HepG2 (cell line): ENCODE measurements at regions not wholly inside any gene's neighbourhood (a gene's known extent, or its start where the extent isn't known, plus 50 kb on each side); places are given as distances from the start of the nearest gene placed in this dataset.

ENCODE experiments used
- CC2D1A ChIP-seq: sonication (generic); formaldehyde crosslinking; IDR thresholded peaks from 2 replicates; pipeline ENCODE4 v1.8.1; 2023; ENCODE audit warnings: mild to moderate bottlenecking, missing genetic modification reagents
- FOXA3 ChIP-seq: IDR thresholded peaks from 2 replicates; pipeline ENCODE4 v1.6.1; 2016; ENCODE audit warnings: missing genetic modification reagents, missing compliant biosample characterization
- KAT8 ChIP-seq: IDR thresholded peaks from 2 replicates; pipeline ENCODE4 v1.6.1; 2016; ENCODE audit warnings: missing genetic modification reagents, missing compliant biosample characterization
- KDM1A ChIP-seq: IDR thresholded peaks from 2 replicates; pipeline ENCODE4 v1.6.1; 2016; ENCODE audit warnings: missing compliant biosample characterization
- KDM2A ChIP-seq: sonication (generic); formaldehyde crosslinking; IDR thresholded peaks from 2 replicates; pipeline ENCODE4 v1.4.0; 2020; ENCODE audit warnings: low read depth, missing genetic modification reagents, borderline replicate concordance
- KDM6A ChIP-seq: IDR thresholded peaks from 2 replicates; pipeline ENCODE4 v1.6.1; 2016; ENCODE audit warnings: low read depth
- MED13 ChIP-seq: sonication (generic); formaldehyde crosslinking; IDR thresholded peaks from 2 replicates; pipeline ENCODE4 v1.5.0; 2020; ENCODE audit warnings: missing genetic modification reagents
- MEF2D ChIP-seq: sonication (generic); formaldehyde crosslinking; IDR thresholded peaks from 2 replicates; pipeline ENCODE4 v1.5.1; 2020; ENCODE audit warnings: mild to moderate bottlenecking, missing genetic modification reagents
- REPIN1 ChIP-seq: sonication (generic); formaldehyde crosslinking; IDR thresholded peaks from 2 replicates; pipeline ENCODE4 v1.8.0; 2022; ENCODE audit warnings: missing genetic modification reagents, low read depth, mild to moderate bottlenecking, borderline replicate concordance
- SALL2 ChIP-seq: sonication (generic); formaldehyde crosslinking; IDR thresholded peaks from 2 replicates; pipeline ENCODE4 v1.8.1; 2023; ENCODE audit warnings: mild to moderate bottlenecking, missing genetic modification reagents, inconsistent platforms
- SAP130 ChIP-seq: IDR thresholded peaks from 2 replicates; pipeline ENCODE4 v1.6.1; 2016; ENCODE audit warnings: low read depth
- ZNF547 ChIP-seq: sonication (generic); formaldehyde crosslinking; IDR thresholded peaks from 2 replicates; pipeline ENCODE4 v1.5.1; 2020; ENCODE audit warnings: mild to moderate bottlenecking, missing genetic modification reagents
- TF ChIP-seq, protein P1 (sequence below): sonication (generic); formaldehyde crosslinking; conservative IDR thresholded peaks from 2 replicates; pipeline ENCODE4 v1.4.0; 2020; ENCODE audit warnings: missing genetic modification reagents
- TF ChIP-seq, protein P2 (sequence below): sonication (generic); formaldehyde crosslinking; IDR thresholded peaks from 2 replicates; pipeline ENCODE4 v1.4.0; 2020; ENCODE audit warnings: missing genetic modification reagents
- TF ChIP-seq, protein P3 (sequence below): sonication (generic); formaldehyde crosslinking; IDR thresholded peaks from 2 replicates; pipeline ENCODE4 v1.8.1; 2023; ENCODE audit warnings: mild to moderate bottlenecking, missing genetic modification reagents
- TF ChIP-seq, protein P4 (sequence below): IDR thresholded peaks from 2 replicates; pipeline ENCODE4 v1.6.1; 2016
- TF ChIP-seq, protein P5 (sequence below): conservative IDR thresholded peaks from 2 replicates; pipeline ENCODE4 v1.6.1; 2018; ENCODE audit warnings: missing genetic modification reagents
- TF ChIP-seq, protein P6 (sequence below): sonication (generic); formaldehyde crosslinking; IDR thresholded peaks from 2 replicates; pipeline ENCODE4 v1.4.0; 2020; ENCODE audit warnings: missing genetic modification reagents
- TF ChIP-seq, protein P7 (sequence below): IDR thresholded peaks from 2 replicates; pipeline ENCODE4 v1.6.1; 2016; ENCODE audit warnings: low read depth

DNA sequence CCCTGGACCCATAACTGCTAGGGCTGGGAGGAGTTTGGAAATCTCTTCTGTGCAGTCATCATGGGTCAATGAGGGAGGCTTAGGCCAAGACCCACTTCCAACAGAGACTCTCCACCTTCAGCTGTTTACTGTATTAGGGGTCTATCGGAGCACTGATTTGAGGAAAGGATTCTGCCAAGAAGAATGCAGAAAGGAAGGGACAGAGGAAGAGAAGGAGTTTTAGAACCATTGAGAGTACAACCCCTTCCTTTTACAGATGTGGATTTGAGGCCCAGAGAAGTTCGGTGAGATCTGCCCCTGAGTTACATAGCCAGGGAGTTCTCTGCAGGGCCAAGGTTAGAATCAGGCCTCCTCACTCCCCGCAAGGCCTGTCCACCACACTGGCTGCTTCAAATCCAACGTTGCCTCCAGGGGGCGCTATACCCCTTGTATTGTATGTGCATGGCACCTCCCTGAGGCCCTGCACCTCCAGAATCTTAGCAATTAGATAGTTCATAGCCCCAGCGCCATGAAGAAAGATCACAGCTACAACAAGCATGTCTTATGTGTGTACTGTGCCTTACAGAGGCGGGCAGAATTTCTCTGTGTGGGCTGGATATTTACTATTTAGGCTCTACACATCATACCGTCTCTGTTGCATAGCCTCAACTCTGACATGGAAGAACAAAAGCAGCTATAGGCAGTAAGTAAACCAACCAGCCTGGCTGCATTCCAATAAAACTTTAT is 246.8 kb downstream of the SKIDA1 start (continued):
- TF ChIP-seq, protein P1, sequence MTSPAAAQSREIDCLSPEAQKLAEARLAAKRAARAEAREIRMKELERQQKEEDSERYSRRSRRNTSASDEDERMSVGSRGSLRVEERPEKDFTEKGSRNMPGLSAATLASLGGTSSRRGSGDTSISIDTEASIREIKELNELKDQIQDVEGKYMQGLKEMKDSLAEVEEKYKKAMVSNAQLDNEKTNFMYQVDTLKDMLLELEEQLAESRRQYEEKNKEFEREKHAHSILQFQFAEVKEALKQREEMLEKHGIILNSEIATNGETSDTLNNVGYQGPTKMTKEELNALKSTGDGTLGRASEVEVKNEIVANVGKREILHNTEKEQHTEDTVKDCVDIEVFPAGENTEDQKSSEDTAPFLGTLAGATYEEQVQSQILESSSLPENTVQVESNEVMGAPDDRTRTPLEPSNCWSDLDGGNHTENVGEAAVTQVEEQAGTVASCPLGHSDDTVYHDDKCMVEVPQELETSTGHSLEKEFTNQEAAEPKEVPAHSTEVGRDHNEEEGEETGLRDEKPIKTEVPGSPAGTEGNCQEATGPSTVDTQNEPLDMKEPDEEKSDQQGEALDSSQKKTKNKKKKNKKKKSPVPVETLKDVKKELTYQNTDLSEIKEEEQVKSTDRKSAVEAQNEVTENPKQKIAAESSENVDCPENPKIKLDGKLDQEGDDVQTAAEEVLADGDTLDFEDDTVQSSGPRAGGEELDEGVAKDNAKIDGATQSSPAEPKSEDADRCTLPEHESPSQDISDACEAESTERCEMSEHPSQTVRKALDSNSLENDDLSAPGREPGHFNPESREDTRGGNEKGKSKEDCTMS (CRISPR knock-in tag) = no peak
- TF ChIP-seq ZNF547 = peak; percentile 48; the same call in 1 of the 2 replicates
- TF ChIP-seq MED13 (CRISPR knock-in tag) = no peak
- TF ChIP-seq SALL2 (CRISPR knock-in tag) = 0 out of 2 replicates have a peak, but pooled peaks have one; percentile 28
- no peak for TF ChIP-seq MEF2D (CRISPR knock-in tag)
- TF ChIP-seq FOXA3 (CRISPR knock-in tag) = no peak
- TF ChIP-seq KDM2A (CRISPR knock-in tag) = peak; percentile 62; the same call in 1 of the 2 replicates
- TF ChIP-seq KAT8 = 0 out of 2 replicates have a peak, but pooled peaks have one; percentile 32
- TF ChIP-seq, protein P2, sequence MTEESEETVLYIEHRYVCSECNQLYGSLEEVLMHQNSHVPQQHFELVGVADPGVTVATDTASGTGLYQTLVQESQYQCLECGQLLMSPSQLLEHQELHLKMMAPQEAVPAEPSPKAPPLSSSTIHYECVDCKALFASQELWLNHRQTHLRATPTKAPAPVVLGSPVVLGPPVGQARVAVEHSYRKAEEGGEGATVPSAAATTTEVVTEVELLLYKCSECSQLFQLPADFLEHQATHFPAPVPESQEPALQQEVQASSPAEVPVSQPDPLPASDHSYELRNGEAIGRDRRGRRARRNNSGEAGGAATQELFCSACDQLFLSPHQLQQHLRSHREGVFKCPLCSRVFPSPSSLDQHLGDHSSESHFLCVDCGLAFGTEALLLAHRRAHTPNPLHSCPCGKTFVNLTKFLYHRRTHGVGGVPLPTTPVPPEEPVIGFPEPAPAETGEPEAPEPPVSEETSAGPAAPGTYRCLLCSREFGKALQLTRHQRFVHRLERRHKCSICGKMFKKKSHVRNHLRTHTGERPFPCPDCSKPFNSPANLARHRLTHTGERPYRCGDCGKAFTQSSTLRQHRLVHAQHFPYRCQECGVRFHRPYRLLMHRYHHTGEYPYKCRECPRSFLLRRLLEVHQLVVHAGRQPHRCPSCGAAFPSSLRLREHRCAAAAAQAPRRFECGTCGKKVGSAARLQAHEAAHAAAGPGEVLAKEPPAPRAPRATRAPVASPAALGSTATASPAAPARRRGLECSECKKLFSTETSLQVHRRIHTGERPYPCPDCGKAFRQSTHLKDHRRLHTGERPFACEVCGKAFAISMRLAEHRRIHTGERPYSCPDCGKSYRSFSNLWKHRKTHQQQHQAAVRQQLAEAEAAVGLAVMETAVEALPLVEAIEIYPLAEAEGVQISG (CRISPR knock-in tag) = peak; percentile 26; the same call in 1 of the 2 replicates
- TF ChIP-seq KDM1A (CRISPR knock-in tag) = no peak
- TF ChIP-seq, protein P3, sequence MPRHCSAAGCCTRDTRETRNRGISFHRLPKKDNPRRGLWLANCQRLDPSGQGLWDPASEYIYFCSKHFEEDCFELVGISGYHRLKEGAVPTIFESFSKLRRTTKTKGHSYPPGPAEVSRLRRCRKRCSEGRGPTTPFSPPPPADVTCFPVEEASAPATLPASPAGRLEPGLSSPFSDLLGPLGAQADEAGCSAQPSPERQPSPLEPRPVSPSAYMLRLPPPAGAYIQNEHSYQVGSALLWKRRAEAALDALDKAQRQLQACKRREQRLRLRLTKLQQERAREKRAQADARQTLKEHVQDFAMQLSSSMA = peak; percentile 27; the same call in 1 of the 2 replicates
- TF ChIP-seq KDM6A (CRISPR knock-in tag) = no peak
- TF ChIP-seq, protein P4, sequence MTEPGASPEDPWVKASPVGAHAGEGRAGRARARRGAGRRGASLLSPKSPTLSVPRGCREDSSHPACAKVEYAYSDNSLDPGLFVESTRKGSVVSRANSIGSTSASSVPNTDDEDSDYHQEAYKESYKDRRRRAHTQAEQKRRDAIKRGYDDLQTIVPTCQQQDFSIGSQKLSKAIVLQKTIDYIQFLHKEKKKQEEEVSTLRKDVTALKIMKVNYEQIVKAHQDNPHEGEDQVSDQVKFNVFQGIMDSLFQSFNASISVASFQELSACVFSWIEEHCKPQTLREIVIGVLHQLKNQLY (CRISPR knock-in tag) = no peak
- TF ChIP-seq, protein P5, sequence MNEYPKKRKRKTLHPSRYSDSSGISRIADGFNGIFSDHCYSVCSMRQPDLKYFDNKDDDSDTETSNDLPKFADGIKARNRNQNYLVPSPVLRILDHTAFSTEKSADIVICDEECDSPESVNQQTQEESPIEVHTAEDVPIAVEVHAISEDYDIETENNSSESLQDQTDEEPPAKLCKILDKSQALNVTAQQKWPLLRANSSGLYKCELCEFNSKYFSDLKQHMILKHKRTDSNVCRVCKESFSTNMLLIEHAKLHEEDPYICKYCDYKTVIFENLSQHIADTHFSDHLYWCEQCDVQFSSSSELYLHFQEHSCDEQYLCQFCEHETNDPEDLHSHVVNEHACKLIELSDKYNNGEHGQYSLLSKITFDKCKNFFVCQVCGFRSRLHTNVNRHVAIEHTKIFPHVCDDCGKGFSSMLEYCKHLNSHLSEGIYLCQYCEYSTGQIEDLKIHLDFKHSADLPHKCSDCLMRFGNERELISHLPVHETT (CRISPR knock-in tag) = no peak
- TF ChIP-seq REPIN1 = peak; percentile 37; the same call in 1 of the 2 replicates
- no peak for TF ChIP-seq CC2D1A (CRISPR knock-in tag)
- TF ChIP-seq SAP130 = peak; percentile 20; the same call in 1 of the 2 replicates
- TF ChIP-seq, protein P6, sequence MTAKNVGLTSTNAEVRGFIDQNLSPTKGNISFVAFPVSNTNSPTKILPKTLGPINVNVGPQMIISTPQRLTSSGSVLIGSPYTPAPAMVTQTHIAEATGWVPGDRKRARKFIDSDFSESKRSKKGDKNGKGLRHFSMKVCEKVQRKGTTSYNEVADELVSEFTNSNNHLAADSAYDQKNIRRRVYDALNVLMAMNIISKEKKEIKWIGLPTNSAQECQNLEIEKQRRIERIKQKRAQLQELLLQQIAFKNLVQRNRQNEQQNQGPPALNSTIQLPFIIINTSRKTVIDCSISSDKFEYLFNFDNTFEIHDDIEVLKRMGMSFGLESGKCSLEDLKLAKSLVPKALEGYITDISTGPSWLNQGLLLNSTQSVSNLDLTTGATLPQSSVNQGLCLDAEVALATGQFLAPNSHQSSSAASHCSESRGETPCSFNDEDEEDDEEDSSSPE = no peak
- TF ChIP-seq, protein P7, sequence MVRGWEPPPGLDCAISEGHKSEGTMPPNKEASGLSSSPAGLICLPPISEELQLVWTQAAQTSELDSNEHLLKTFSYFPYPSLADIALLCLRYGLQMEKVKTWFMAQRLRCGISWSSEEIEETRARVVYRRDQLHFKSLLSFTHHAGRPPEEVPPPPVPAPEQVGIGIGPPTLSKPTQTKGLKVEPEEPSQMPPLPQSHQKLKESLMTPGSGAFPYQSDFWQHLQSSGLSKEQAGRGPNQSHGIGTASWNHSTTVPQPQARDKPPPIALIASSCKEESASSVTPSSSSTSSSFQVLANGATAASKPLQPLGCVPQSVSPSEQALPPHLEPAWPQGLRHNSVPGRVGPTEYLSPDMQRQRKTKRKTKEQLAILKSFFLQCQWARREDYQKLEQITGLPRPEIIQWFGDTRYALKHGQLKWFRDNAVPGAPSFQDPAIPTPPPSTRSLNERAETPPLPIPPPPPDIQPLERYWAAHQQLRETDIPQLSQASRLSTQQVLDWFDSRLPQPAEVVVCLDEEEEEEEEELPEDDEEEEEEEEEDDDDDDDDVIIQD (CRISPR knock-in tag) = peak; percentile 81; the same call in 1 of the 2 replicates
